ENCODE measurements at regions not wholly inside any gene's neighbourhood (a gene's known extent, or its start where the extent isn't known, plus 50 kb on each side); places are given as distances from the start of the nearest gene placed in this dataset.

DNA sequence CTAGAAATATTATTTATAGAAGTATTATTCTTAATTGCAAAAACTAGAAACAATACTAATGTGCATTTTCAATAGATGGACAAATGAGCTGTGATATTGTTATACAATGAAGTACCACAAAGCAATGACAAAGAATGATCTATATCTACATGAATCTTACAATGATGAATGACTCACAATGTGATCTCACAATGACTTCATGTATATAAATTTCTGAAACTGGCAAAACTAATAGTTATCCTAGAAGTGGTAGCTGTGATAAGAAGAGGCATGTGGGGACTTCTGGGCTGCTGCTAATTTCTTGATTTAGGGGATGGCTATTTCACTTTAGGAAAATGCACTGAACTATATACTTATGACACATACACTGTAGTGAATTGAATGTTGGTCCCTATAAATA lies 396.0 kb upstream of the ZNF608 start:
- TF ChIP-seq GATA2 (IDR thresholded peaks at IDR 0.05; ENCODE audit: low read depth, low read length) (no peak), GATA3 (IDR thresholded peaks at IDR 0.05; ENCODE audit: low read depth, low read length) (no peak)

Measured in SH-SY5Y (cell line).